Epithelial cell of esophagus (primary cell): ENCODE measurements at regions not wholly inside any gene's neighbourhood (a gene's known extent, or its start where the extent isn't known, plus 50 kb on each side); places are given as distances from the start of the nearest gene placed in this dataset.
"Not testable (repeated sequence)": the region's sequence is repeated elsewhere in the genome, so short reads cannot be mapped to it uniquely, and the experiment has no call there.

Experiments used
- DNase-seq: peaks from one replicate; pipeline ENCODE4 v3.0.0; 2010; ENCODE audit warnings: low read depth
- H3K4me3 ChIP-seq: 2 replicates; pipeline ENCODE4 v1.5.1; 2011; ENCODE audit warnings: mild to moderate bottlenecking, low read length, control low read depth
- TF ChIP-seq, protein P1 (sequence below): IDR thresholded peaks from 2 replicates; pipeline ENCODE4 v1.5.1; 2011; ENCODE audit warnings: low read depth, mild to moderate bottlenecking, low read length, control low read depth, inconsistent platforms; ENCODE audit not compliant: insufficient read depth; ENCODE audit errors: missing control alignments

DNA sequence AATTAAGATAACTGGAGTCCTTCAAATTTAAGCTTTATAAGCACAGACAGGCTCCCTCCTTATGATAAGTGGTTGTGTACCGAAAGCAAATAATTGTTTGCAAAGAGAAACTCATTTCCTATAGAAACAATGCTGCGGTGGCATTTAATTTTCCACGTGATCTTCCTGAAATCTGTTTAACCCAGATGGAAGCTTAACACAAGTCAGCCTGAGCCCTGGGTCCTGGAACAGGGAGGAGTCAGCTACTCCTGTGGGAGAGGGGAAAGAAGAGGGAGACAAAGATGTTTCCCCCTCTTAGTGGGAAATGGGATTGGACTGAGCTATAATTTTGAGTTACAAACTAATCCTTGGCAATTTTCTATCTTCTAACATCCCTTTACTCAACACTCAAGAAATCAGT, 136.5 kb downstream of the ELOVL4 start:
- H3K4me3 ChIP-seq: no peak overlapping the region
- no peak for DNase-seq
- TF ChIP-seq, protein P1, sequence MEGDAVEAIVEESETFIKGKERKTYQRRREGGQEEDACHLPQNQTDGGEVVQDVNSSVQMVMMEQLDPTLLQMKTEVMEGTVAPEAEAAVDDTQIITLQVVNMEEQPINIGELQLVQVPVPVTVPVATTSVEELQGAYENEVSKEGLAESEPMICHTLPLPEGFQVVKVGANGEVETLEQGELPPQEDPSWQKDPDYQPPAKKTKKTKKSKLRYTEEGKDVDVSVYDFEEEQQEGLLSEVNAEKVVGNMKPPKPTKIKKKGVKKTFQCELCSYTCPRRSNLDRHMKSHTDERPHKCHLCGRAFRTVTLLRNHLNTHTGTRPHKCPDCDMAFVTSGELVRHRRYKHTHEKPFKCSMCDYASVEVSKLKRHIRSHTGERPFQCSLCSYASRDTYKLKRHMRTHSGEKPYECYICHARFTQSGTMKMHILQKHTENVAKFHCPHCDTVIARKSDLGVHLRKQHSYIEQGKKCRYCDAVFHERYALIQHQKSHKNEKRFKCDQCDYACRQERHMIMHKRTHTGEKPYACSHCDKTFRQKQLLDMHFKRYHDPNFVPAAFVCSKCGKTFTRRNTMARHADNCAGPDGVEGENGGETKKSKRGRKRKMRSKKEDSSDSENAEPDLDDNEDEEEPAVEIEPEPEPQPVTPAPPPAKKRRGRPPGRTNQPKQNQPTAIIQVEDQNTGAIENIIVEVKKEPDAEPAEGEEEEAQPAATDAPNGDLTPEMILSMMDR: no peak

DNA sequence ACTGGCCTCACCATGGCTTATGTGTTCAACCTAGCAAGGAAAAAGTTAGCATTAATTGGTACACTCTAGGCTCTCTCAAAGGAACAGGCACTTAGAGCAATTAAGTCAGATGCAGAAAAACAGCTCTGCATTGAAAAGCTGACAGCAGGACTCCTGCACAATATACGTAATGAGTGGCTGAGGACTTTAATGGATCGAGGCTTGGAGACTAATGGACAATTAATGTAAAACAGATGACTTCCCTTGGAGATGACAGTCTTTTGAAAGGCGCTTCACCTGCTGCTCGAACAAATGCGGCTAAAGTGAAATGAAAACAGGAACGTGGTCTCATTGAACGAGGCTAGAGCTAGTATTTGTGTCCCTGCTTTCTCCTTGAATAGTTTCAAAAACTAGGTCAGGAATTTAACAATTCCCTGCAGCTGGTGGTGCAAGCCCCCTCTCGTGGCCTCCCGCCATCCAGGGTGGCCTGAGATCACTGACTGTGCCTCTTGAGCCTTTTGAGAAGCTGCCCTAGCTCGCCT, 137.1 kb downstream of the ELOVL4 start:
- TF ChIP-seq, protein P1: no peak
- H3K4me3 ChIP-seq: no peak overlapping the region
- no peak for DNase-seq

DNA sequence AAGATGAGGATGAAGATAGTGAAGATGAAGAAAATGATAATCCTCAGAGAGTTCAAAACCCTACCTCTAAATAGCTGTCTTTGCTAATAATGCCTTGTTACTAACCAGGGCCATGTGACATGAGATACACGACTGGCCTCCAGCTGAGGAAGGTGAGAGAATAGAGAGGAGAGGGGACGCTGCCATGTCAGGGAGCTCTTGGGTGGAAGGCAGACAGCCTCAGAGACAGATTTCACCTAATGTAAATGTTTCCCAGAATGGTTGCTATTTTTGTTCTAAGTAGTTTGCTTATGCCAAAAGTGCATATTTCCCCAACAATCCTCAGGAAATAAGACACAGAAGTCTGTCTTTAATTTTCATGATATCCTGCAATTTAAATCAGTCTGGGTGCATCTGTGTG, 138.4 kb downstream of the ELOVL4 start:
- TF ChIP-seq, protein P1: no peak
- no peak for DNase-seq
- no peak overlapping the region for H3K4me3 ChIP-seq

DNA sequence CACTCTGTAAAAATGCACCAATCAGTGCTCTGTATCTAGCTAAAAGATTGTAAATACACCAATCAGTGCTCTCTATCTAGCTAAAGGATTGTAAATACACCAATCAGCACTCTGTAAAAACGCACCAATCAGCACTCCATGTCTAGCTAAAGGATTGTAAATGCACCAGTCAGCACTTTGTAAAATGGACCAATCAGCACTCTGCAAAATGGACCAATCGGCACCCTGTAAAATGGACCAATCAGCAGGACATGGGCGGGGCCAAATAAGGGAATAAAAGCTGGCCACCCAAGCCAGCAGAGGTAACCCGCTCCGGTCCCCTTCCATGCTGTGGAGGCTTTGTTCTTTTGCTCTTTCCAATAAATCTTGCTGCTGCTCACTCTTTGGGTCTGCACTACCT, 140.7 kb downstream of the ELOVL4 start:
- DNase-seq, H3K4me3 ChIP-seq: not testable (repeated sequence)

DNA sequence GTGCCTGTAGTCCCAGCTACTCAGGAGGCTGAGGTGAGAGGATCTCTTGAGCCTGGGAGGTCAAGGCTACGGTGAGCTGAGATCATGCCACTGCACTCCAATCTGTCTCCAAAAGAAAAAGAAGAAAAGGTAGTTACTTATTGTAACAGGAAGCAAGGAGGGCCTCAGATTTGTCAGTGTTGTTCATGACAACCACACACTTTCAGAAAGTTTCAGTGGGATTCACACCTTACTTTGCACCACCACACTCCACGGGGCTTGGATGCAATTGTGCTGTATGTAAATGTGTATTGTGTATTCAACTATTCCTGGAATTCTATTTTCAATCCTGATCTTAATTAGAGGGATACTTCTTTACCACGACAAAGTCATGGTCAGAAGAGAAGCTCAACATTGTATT, 142.6 kb downstream of the ELOVL4 start:
- TF ChIP-seq, protein P1: no peak
- no peak overlapping the region for H3K4me3 ChIP-seq
- DNase-seq: no peak

DNA sequence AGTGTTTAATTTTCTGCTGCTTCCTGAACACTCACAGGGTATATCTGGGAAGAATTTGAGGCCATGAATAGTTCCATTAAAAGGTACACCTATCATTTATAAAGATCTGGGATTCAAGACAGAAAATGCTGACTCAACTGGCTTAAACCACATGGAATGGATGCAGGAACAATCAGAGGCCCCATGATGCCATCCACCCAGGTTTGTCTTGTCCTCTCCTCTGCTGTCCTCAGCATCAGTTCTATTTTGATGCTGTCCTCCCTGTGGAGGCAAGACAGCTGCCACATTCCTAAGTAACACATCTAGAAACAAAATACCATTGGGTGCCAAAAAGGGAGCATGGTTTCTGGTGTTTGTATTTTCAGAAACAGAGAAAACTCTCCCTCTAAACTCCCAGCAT, 143.4 kb downstream of the ELOVL4 start:
- DNase-seq: no peak
- TF ChIP-seq, protein P1: no peak
- no peak overlapping the region for H3K4me3 ChIP-seq

DNA sequence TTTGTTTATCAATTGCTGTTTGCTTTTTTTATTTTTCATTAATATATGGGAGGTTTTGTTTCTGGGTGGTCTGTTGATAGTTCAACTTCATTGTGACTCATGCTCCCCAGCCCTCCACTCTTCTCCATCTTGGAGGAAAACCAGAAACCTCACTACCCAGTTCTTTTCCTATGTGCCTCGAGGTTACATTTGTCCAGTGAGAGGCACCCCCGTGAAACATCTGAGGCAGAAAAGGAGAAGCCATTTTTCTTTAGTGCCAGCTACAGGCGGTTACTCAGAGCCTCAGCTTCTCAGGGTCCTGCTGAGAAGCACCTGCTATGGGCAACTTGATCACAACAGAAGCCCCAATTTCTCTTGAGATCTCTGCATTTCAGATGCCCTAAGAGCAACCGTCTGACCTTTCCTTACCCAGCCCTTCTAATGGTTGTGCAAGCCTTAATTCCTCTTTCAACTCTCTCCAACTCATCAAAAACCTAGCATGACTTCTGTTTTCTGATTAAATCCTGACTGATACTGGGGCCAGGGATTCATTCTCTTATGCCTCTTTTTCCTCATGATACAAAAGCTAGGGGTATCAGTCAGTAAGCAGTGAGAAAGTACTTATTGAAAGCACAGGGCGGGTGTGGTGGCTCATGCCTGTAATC, 144.6 kb downstream of the ELOVL4 start:
- no peak for DNase-seq
- no peak overlapping the region for H3K4me3 ChIP-seq
- TF ChIP-seq, protein P1: no peak

DNA sequence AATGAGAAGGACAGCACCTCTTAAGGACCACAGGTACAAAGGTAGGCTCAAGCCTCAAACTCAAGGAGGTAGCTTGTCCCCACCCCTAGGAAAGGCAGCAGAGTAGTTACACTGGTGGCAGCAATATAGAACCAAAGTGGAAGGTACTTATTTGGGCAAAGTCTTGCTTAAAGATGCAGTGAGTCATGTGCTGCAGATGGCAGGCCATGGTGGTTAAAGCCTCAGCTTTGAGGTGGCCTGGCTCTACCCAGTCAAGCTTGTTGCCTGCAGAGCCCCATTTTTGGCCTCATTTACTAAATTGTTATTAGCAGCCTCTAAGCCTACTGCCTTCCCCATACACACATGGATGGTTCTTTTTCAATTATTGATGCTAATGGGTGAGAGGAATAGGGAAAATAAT, 146.0 kb downstream of the ELOVL4 start:
- TF ChIP-seq, protein P1: no peak
- DNase-seq: no peak
- H3K4me3 ChIP-seq: no peak overlapping the region
